EL (cell line): ENCODE measurements at regions not wholly inside any gene's neighbourhood (a gene's known extent, or its start where the extent isn't known, plus 50 kb on each side); places are given as distances from the start of the nearest gene placed in this dataset.
"Not testable (repeated sequence)": the region's sequence is repeated elsewhere in the genome, so short reads cannot be mapped to it uniquely, and the experiment has no call there.

Experiments used
- DNase-seq: peaks from one replicate; pipeline ENCODE4 v3.0.0-alpha.2; 2016

DNA sequence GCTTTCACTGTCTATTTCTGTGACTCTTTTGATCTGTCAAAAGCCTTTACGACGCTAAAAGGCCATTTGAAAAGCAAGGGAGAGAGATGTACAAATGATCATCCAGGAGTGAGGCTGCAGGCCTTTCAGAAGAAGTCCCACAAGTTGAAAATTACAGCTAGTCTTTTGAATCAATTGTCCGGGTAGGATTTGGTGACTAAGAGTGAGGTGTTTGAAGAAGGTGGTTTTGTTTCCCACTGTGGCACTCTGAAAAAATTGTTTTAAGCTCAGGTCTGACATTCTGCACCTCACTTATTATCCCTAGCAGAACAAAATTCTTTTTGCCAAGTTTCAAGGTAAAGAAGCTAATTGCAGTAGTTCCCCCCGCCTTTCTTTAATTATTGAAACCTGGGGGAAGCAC is 50.8 kb upstream of the TMEM108 start:
- no peak for DNase-seq

DNA sequence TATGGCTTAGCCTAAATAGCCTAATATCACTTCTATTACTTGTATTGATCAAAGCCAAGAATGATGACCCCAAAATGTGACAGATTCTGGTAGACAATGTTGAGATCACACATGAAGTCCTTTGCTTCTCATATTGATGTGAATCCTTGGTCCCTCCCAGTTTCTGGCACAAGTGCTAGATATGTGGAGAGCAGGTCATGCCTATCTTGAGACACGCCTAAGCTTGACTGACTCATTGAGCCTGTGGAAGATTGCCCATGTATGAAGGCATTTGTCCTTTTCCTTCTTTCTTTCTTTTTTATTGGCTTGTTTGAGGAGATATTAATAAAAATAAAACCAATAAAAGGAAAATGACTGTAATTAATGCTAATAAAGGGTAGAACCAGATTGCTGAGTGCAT is 54.0 kb upstream of the TMEM108 start:
- no peak for DNase-seq

DNA sequence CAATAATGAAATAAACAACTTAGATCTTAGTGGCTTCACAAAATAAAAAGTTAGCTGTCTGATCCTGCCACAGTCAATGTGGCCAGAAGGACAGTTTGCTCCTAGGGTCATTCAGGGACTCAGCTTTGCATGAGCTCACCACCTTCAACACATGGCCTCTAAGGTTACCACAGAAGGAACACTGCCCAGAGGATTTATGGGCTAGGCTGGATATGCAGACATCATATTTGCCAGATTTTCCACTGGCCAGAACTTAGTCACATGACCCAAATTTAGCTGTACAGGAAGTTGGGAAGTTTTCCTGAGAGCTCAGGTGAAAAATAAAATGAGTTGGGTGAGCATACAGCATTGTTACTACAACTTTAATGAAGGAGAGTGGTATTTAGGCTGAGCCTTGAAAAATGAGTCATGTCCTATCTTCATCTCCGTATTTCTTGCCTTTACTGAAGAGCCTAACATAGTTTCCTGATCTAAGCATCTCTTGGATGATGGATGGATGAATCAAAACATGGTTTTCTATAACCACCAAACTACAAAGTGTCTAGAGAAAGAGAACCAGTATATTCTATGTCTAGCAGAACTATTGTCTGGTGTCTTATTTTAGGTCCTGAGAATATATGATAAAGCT is 54.9 kb upstream of the TMEM108 start:
- no peak for DNase-seq

DNA sequence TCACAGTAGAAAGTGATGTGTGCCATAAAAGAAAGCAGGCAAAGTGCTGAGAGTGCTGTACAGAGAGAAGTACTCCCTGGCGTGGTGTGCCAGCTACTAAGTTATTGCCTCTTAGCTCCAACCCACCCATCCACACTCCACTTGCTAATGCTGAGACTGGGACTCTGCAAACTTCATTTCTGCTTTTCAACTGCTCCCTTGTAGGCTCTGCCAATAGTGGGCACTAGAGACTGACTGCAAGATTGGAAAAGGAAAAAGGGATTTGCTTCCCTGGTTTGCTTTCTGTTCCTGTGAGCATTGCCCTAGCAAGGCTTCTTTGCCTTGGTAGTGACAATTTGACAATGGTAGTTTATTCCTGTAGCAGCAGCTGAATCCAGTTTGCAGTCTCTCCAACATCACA is 56.5 kb upstream of the TMEM108 start:
- no peak for DNase-seq

DNA sequence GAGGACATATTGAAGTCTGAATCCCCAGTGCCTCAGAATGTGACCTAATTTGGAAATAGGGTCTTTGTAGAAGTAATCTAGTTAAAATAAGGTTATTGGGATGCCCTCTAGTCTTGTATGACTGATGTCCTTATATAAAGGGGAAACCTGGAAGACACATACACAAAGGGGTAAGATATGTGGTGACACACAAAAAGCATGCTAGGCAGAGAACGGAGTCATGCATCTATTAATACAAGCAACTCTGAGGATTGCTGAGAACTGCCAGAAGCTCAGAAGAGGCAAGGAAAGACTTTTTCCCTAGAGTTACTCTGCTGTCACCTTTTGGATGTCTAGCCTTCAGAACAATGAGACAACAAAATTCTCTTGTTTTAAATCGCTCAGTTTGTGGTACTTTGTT is 58.1 kb upstream of the TMEM108 start:
- DNase-seq = no peak

DNA sequence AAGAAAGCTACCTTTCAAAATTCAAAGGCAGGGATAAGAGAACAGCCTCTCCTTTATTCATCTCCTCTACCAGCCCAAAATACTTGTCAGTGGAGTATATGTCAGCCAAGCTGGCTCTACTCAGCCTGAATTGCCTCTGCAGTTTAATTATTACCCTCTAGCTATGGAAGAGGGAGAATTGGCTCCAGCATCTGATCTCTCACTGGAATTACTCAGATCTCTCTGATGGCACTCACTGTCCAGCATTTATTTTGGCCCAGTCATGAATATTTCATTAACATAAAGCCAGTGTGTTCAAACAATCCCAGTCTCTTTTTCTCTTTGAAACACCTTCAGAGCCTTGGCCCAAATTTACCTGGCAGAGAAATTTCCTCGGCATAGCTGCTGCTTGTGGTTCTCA is 58.6 kb upstream of the TMEM108 start:
- DNase-seq = no peak

DNA sequence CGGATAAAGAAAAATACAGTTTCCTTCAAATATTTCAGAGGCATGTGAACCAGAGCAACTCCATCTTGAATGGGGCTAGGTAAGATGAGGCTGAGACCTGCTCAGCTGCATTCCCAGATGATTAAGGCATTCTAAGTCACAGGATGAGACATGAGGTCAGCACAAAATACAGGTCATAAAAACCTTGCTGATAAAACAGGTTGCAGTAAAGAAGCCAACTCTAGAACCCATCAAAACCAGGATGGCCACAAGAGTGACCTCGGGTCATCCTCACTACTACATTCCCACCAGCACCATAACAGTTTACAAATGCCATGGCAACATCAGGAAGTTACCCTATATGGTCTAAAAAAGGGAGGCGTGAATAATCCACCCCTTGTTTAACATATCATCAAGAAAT is 59.2 kb upstream of the TMEM108 start:
- DNase-seq = not testable (repeated sequence)

DNA sequence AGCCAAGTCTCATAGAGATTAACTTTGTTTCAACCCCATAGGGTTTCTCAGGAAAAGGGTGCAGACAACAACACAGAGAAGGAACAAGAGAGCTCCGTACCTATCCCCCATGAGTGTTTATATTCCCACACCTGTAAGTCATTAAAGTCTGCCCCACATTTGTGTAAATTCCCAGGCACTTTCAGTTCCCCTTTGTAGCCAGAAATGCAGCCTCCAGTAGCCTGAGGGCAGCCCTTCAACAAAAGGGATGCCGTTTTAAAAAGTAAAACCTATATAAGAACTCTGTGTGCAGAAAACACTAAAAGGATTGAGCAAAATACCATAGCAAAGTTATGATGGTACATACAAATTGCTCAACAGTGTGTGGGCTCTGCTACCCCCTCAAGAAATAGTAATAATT is 59.7 kb upstream of the TMEM108 start:
- no peak for DNase-seq

DNA sequence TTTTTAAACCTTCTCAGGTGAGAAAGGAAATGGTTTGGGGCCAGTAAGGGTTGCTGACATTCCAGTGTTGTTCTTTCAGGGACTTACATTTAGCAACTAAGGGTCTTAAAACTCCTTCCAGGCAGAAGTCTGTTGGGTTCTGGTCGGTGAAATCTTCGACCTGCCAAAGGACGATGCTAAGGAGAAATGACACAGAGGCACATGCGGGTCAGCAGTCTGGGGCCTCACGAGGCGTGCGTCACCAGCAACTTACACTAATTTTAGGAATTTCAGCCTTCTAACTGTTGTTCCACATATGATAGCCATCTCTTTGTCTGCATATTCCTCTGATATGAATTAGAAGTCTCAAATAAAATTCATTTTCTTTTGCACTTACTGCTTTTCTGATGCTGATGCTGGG is 64.1 kb upstream of the TMEM108 start:
- no peak for DNase-seq

DNA sequence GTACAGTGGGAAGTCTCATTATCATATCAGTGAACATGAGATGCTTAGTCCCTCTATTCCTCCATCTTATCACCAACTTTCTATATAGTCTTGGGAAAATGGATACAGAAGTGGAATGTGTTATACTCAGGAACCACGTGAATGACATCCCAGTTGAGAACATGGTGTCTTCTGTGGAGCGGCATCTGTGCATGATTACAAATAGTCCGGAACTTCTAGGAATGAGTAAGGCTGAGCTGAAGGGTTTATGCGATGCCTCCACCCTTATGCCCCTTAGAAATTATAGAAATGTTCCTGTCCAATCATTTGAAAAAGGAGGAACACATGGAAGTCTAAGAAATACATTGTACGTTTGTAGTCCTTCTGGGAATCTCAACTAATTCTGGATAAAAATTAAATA is 64.8 kb upstream of the TMEM108 start:
- DNase-seq = no peak

DNA sequence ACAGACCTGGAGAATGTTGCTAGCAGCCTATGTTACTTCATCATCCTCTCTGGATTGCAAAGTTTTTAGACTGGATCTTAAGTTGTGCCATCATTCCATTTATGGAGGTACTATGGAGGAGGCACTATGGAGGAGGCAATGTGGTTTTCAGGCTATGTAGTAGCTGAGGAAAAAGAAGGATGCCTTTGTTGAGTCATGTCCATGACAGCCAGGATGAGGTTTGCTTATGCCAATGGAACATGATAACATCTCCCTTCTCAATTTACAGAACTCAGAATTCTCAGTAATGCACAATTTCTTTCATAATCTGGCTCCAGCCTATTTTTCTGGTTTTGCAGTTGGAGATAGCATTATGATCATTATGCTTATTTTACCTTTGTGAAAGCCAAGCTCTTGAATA is 65.9 kb upstream of the TMEM108 start:
- peak; percentile 5 for DNase-seq

DNA sequence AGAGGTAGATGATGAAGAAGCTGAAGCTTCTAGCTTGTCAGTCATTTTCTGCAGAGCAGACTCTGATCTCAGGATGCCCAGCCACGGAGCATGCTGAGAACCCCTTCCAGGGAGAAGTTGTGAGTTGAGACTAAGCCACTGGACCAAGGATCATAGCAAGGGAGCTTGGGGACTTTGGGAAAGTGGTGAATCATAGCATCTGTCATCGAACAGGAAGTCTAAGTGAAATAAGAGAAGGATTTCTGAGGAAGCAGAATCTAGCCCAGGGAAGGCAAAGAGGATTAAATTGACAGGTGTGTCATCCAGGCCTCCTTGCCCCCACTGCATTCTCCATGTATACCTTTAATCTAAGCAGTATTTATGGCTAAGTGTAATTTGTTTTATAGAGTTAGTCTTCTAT is 71.8 kb upstream of the TMEM108 start:
- no peak for DNase-seq

DNA sequence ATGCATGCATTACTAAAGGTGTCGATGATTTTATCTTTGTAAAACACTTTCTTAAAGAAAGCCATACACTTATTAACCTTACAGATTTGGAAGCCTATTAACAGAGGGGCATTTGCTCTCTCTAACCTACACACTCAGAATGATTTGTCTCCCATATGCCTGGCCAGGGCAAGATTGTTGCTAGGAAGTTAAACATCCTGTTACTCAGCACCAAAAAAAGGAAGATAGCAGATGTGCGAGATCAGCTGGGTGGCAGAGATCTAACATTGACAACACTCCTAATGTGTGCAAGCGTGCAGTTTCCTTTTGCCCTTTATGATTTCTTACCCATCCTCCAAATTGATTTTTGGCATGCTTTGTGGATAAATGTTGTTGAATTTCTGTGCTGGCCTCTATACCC is 73.9 kb upstream of the TMEM108 start:
- DNase-seq = no peak

DNA sequence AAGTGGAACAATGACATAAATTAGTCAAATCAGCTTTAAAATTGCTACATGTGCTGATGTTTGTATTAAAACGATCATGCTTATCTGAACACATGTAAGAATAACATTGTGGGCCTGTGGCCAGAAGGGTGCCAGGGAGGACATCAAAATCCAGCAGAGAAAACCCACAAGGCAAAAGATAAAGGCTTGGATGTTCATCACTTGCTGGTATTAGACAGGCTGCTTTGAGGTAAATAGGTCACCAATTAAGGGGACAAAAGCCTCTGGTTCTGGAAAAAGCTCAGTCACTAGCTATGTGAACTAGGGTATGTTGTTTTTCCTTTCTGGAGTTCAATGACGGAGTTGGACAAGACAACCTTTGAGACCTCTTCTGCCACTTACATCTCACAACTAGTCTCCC is 74.4 kb upstream of the TMEM108 start:
- DNase-seq = no peak

DNA sequence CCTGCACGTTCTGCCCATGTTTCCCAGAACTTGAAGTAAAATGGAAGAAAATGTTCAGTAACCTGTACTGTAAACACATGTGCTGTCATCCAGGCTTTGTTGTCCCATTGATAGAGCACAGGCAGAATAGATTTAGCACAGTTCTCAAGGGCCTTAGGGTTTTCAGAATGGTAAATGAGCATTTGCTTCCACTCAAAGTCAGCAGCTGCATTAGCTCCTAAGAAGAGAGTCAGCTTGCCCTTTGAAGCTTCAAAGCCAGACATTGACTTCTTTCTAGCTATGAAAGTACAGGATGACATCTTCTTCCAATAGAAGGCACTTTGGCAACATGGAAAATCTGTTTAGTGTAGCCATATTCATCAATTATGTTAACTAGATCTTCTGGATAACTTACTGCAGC is 76.2 kb upstream of the TMEM108 start:
- no peak for DNase-seq

DNA sequence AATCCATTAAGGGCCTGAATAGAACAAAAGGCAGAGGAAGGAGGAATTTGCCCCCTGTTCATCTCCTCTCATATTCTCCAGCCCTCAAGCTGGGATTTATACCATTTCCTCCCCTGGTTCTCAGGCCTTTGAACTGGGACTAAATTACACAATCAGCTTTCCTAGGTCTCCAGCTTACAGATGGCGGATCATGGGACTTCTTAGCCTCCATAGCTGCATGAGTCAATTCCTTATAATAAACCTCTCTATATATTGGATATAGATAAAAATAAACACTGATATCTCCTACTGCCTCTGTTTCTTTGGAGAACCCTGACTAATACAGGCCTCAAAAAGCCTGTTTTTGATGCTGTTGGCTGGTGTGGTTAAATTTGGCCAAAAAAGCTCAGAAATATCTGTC is 84.5 kb upstream of the TMEM108 start:
- no peak for DNase-seq

DNA sequence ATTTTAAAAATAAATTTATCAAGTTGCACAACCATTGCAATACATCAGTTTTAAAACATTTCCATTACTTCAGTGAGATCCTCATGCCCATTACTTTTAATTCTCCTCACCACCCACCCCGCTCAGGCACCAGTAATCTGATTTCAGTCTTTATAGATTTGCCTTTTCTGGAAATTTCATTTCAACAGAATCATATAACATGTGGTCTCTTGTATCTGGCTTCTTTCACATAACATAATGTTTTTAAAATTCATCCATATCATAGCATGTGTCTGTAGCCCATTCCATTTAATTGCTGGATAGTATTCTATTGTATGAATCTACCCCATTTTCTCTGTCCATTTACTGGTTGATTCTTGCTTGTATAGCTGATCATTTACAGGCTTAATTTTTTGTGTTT is 110.3 kb upstream of the TMEM108 start:
- no peak for DNase-seq

DNA sequence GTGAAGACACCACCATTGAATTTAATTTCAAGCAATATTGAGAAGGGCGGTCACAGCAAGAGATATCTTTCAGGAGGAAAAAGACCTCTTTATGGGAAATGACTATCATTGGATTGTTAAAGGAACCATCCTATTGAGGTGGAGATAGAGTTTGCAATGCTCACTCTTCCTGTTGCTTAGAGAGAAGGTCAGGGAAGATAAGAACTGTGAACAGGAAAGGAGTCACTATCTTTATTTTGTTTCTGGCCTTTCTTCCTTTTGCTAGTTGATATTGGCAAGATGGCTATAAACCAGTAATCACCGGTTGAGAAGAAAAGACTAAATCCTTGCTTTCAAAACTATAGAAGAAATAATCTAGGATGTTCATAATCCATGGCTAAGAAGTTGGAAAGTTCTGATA is 112.1 kb upstream of the TMEM108 start:
- no peak for DNase-seq

DNA sequence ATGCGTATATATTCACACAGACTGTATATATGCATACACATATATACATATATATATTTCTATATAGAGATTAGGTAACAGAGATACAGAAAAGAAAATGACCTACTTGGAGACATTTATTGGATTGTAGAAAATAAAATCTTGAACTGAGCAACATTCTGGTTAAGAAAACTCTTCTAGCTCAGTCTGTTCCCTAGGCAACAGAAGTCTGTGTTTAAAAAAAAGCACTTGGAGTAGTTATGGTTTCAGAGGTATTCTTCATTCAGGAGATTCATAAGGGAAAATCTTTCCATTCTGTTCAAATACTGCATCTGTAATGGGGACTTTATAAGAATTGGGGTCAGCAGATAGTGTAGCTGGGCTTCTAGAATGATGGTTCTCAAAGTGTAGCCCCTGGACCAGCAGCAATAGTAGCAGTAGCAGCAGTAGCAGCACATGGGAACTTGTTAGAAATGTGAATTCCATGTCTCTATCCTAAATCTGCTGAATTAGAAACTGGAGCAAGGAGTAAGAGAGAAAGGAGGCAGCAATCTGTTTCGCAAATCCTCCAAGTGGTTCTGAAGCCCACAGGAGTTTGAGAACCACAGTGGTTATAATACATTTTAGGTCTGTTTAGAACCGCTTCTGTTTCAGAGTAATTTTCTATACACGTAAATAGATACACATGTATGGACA is 112.8 kb upstream of the TMEM108 start:
- no peak for DNase-seq

DNA sequence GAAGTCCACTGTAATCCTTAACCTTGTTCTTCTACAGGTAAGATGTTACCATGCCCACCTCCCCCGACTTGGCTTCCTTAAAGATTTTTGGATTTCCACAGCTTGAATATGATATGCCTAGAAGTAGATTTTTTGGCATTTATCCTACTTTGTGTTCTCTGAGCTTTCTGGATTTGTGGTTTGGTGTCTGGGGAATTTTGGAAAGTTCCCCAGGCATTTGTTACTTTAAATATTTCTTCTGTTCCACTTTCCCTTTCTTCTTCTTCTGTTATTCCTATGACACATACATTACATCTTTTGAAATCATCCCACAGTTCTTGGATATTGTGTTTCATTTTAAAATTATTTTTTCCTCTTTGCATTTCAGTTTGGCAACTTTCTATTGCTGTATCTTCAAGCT is 122.1 kb upstream of the TMEM108 start:
- no peak for DNase-seq

DNA sequence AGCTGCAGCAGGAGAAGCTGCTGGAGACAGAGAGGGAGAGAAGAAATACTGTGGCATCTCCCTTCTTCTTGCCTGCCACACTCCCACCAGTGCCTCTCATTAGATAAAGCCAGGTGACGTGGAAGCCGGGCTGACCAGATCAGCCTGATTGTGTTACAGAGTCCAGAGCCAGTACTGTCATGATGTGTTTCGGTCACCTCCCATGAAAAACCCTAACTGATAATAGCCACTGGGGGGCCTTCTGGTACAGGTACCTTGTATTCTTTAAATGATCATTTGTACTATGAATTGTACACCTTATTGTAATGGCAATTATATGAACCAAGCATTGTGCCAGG is 125.8 kb upstream of the TMEM108 start:
- DNase-seq = no peak

DNA sequence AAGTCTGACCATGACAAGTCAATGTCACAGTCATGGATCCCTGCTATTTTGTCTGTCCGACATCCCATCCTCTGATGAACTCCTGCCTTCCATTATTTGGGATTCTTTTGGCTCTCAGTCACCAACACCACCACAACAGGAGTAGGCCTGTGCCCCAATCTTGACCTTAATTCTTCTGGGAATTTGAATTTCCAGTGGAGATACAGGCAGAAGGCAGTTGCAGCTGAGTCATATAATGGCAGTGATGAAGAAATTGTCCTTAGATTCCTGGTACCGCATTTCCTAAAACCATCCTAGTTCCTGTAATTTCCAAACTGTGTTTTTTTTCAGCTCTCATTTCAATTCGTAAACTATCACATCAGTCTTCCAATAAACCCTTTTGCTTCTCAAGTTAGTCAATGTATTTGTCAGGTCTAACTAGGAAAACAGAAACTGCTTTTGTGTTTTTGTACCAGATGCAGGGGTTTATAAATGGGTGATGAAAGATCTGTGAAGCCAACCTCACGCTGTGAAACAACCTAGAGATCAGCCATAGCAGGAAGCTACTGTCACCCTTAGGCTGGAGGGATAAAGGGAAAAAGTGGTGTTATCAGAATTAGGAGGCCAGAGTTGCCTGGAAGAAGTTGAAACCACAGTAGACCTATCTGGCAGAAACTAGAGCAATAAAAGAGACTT is 126.3 kb upstream of the TMEM108 start:
- no peak for DNase-seq

DNA sequence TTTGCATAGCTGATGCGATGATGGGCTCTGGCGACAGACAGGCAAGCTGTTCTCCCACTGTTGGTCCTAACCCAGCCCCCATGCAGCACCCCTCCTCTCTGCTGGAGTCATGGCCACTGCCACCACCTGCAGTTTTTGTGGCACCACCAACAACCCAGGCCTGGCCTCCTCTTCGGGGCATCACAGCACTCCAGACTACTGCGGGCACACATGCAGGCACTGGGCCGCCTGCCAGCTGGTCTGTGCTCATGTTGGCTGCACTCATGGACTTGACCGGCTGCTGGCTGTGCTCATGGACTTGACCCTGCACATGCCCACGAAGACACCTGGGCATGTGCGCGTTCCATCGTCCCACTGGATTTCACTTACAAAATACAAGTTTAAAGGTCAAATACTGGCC is 130.9 kb upstream of the TMEM108 start:
- DNase-seq = no peak

DNA sequence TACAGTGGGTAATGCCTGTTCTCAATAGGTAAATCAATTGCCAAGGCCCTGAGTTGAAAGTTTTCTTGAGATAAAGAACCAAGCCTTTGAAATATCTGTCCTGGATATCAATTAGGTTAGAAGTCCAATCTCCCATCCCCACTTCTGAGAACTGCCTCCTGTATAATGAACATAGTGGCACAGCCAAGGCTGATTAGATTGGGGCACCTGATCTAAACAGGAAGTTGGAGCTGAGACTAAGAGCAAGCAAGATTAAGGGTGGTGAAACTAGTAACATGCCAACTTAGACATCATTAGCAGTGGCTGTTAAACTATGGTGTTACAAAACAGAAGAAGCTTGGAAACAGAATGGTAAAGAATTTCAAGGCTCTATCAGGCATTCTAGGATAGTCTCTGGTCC is 137.7 kb upstream of the TMEM108 start:
- no peak for DNase-seq

DNA sequence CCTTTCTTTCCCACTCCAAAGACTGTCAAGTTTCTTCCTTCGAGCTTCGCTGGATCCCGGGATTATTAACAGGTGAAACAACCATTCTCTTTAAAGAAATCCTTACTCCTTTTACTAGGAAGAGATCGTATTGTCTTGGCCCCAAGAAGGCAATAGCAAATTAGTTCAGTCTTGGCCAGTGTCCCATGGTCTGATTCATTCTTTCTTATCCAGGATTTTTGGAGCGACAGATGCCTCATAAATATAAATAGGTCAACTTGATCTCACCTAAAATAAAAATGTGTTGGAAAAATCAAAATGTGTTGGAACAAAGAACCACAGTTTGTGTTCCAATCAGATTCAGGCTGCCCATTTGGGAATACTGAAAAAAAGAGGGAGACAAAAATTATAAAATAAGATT is 140.1 kb upstream of the TMEM108 start:
- DNase-seq = no peak
